Parathyroid adenoma (tissue), 2 donors: ENCODE measurements at regions not wholly inside any gene's neighbourhood (a gene's known extent, or its start where the extent isn't known, plus 50 kb on each side); places are given as distances from the start of the nearest gene placed in this dataset.

ENCODE experiments used
- H2AFZ ChIP-seq: fragments of 300-600 bp; sonication (generic); one replicate; pipeline ENCODE4 v1.7.0; 2017; ENCODE audit warnings: antibody characterized with exemption, mild to moderate bottlenecking
- H3K27ac ChIP-seq: fragments of 300-600 bp; sonication (generic); one replicate; pipeline ENCODE4 v1.7.0; 2017
- H3K27me3 ChIP-seq: fragments of 300-600 bp; sonication (generic); one replicate; pipeline ENCODE4 v1.7.0; 2017; ENCODE audit warnings: low read length; ENCODE audit not compliant: control insufficient read depth, insufficient read depth
- H3K36me3 ChIP-seq: fragments of 300-600 bp; sonication (generic); one replicate; pipeline ENCODE4 v1.7.0; 2017; ENCODE audit warnings: low read length; ENCODE audit not compliant: control insufficient read depth, insufficient read depth
- H3K4me1 ChIP-seq: fragments of 300-600 bp; sonication (generic); one replicate; pipeline ENCODE4 v1.7.0; 2017; ENCODE audit warnings: control low read depth
- H3K4me2 ChIP-seq: fragments of 300-600 bp; sonication (generic); one replicate; pipeline ENCODE4 v1.7.0; 2017; ENCODE audit warnings: low read length
- H3K4me3 ChIP-seq: fragments of 300-600 bp; sonication (generic); one replicate; pipeline ENCODE4 v1.7.0; 2017; ENCODE audit warnings: low read depth, low read length
- H3K79me2 ChIP-seq: fragments of 300-600 bp; sonication (generic); one replicate; pipeline ENCODE4 v1.7.0; 2017; ENCODE audit warnings: control low read depth
- H3K9ac ChIP-seq: fragments of 300-600 bp; sonication (generic); one replicate; pipeline ENCODE4 v1.7.0; 2017; ENCODE audit warnings: mild to moderate bottlenecking
- H3K9me3 ChIP-seq: fragments of 300-600 bp; sonication (generic); one replicate; pipeline ENCODE4 v1.7.0; 2017; ENCODE audit warnings: low read length; ENCODE audit not compliant: control insufficient read depth
- CTCF ChIP-seq: fragments of 300-600 bp; sonication (generic); IDR thresholded peaks from one replicate; pipeline ENCODE4 v1.7.0; 2017; ENCODE audit warnings: antibody characterized with exemption, mild to moderate bottlenecking
- donor health status: primary hyperparathyroidism.

DNA sequence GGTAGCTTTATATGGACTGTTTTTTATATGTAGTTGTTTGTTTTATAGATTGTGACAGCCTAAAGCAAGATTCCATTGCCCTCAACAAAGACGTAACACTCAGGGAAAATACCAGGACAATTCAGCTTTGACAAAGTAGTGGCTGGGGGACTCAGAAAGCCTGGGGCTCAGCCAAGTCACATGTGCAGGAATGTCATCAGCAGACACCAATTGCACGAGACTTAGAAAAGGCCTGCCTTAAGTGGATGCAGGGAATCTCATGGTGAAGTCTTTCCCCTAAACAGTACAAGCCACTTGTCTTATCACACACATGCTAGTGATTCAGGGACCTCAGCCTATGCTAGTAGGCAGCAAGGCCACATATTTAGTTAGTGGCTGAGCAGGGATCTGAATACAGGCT is 381.8 kb upstream of the THBS1 start:
- H3K9ac ChIP-seq = no peak overlapping the region
- H3K36me3 ChIP-seq = no peaks in the 10 kb centered on the region
- no peaks in the 10 kb centered on the region for H3K9me3 ChIP-seq
- no peak overlapping the region for H3K4me3 ChIP-seq
- H2AFZ ChIP-seq = no peak overlapping the region
- H3K27me3 ChIP-seq = no peaks in the 10 kb centered on the region
- H3K4me1 ChIP-seq = no peaks in the 10 kb centered on the region
- H3K4me2 ChIP-seq = no peak overlapping the region
- TF ChIP-seq CTCF = no peak
- H3K79me2 ChIP-seq = no peaks in the 10 kb centered on the region
- H3K27ac ChIP-seq = no peak overlapping the region

GRCh38 chr15:39200586-39200985 is 380.3 kb upstream of the THBS1 start:
- Histone ChIP-seq H3K36me3 (no peaks in the 10 kb centered on the region), H3K4me1 (no peaks in the 10 kb centered on the region), H3K27me3 (no peaks in the 10 kb centered on the region), H3K4me3 (no peak overlapping the region), H2AFZ (no peak overlapping the region), H3K27ac (no peak overlapping the region), H3K4me2 (no peak overlapping the region), H3K79me2 (no peaks in the 10 kb centered on the region), H3K9me3 (no peaks in the 10 kb centered on the region), H3K9ac (no peak overlapping the region)
- no peak for TF ChIP-seq CTCF

DNA sequence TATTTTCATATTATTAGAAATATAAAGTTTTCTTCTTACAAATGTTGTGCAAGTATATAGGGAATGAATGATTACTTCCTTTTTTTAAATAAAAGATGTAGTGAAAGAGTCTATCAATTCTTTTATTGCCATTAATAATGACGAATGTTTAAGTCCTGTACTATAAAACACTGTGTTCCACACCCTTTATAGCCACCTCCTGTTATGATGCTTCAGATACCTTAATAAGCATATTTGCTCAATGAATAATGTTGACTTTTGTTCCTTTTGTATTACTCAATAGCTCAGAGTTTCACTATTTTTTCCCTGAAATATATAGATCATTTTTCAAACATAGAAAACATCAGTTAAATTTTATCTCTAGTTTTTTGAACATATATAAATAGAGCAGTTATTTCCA is 378.2 kb upstream of the THBS1 start:
- no peaks in the 10 kb centered on the region for H3K27me3 ChIP-seq
- H3K4me1 ChIP-seq = no peaks in the 10 kb centered on the region
- no peaks in the 10 kb centered on the region for H3K79me2 ChIP-seq
- no peak overlapping the region for H3K27ac ChIP-seq
- H3K36me3 ChIP-seq = no peaks in the 10 kb centered on the region
- no peak overlapping the region for H2AFZ ChIP-seq
- H3K9me3 ChIP-seq = no peaks in the 10 kb centered on the region
- no peak overlapping the region for H3K4me2 ChIP-seq
- no peak overlapping the region for H3K9ac ChIP-seq
- H3K4me3 ChIP-seq = no peak overlapping the region
- TF ChIP-seq CTCF = no peak

DNA sequence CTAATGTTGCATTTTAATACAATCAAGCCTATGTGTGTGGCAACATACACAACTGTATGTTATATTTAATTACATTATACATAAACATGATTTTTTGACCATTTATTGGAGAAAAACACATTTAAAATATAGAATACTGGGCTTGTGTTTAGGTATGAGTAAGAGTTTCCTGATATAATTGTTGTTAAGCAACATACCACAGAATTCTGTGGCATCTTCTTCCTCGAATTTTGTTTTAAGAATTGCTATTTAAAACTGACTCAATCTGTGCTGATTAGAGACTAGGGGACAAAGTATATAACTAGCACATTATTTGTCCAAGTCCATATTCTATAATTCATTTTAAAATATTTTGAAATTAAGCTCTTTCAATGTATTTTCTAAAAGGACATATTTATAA is 376.8 kb upstream of the THBS1 start:
- H3K4me2 ChIP-seq = no peak overlapping the region
- no peaks in the 10 kb centered on the region for H3K27me3 ChIP-seq
- no peak overlapping the region for H3K27ac ChIP-seq
- no peak for TF ChIP-seq CTCF
- H2AFZ ChIP-seq = no peak overlapping the region
- no peaks in the 10 kb centered on the region for H3K9me3 ChIP-seq
- no peaks in the 10 kb centered on the region for H3K4me1 ChIP-seq
- no peak overlapping the region for H3K9ac ChIP-seq
- H3K4me3 ChIP-seq = no peak overlapping the region
- no peaks in the 10 kb centered on the region for H3K36me3 ChIP-seq
- no peaks in the 10 kb centered on the region for H3K79me2 ChIP-seq

DNA sequence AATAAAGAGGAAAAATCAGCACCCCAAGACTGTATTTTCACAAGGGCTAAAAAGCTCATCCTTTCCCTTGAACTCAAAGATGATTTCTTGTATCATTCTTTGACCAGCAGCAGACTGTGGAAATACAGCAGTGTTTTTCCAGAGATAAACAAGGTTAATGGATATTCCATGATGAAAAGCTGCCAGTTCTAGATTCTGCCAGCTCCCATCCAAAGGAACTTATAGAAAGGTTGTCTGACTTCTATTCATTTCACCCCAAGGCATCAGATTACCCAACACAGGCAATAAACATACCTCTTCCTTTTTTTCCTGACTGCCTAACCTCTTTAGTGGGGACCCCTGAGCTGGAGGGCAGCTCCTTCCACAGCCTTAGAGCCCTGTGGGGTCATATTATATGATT is 375.8 kb upstream of the THBS1 start:
- Histone ChIP-seq H3K27ac (no peak overlapping the region), H3K9ac (no peak overlapping the region), H3K4me1 (no peaks in the 10 kb centered on the region), H3K36me3 (no peaks in the 10 kb centered on the region), H3K27me3 (no peaks in the 10 kb centered on the region), H3K79me2 (no peaks in the 10 kb centered on the region), H2AFZ (no peak overlapping the region), H3K4me3 (no peak overlapping the region), H3K4me2 (no peak overlapping the region), H3K9me3 (no peaks in the 10 kb centered on the region)
- TF ChIP-seq CTCF = no peak
